GM21825 (cell line): ENCODE measurements at regions not wholly inside any gene's neighbourhood (a gene's known extent, or its start where the extent isn't known, plus 50 kb on each side); places are given as distances from the start of the nearest gene placed in this dataset.
"Not testable (repeated sequence)": the region's sequence is repeated elsewhere in the genome, so short reads cannot be mapped to it uniquely, and the experiment has no call there.

ENCODE experiments used
- ATAC-seq: cut with Tn5 transposase; IDR thresholded peaks from one replicate; pipeline ENCODE4 v1.9.1; 2021; ENCODE audit warnings: mild to moderate bottlenecking, moderate library complexity; ENCODE audit not compliant: unreplicated experiment

DNA sequence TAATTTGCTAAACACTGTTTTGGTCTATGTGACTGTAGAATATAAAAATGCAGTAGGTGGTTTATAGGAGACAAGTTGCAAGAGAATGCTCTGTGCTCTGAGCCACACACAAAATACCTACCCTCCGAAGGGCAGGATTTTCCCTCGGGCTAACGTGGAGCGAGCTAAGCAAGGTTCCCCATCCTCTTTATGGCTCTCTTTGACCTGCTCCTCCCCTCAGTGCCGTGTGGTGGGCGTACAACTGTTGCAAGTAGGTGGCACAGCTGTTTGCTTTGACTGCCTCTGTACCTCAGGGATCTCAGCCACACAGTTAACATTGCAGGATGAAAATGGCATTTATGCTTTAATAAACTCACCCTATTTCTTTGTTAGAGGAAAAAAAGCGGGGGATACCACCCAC lies 339.1 kb downstream of the SATB1 start:
- no peak for ATAC-seq

DNA sequence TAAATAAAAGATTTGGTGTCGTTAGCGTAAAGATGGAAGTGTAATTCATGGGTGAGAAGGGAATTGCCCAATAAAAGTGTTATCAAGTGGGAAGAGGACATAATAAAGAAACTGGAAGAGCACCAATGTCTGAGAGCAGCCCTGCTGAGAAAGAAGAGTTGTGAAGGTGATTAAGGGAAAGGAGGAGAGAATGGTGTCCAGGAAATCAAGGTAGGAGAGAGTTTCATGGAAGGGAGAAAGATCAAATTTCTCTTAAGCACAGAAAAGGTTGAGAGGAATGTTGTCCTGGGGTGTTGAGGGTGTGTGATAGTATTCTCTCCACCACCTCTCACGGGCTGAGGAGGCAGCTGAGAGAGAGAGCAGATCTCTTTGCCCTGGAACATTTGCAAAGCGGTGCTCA lies 339.7 kb downstream of the SATB1 start:
- ATAC-seq: no peak

- not testable (repeated sequence) for ATAC-seq
These were observed 340.8 kb upstream of the TBC1D5 start for GRCh38 chr3:18083273-18083590.

DNA sequence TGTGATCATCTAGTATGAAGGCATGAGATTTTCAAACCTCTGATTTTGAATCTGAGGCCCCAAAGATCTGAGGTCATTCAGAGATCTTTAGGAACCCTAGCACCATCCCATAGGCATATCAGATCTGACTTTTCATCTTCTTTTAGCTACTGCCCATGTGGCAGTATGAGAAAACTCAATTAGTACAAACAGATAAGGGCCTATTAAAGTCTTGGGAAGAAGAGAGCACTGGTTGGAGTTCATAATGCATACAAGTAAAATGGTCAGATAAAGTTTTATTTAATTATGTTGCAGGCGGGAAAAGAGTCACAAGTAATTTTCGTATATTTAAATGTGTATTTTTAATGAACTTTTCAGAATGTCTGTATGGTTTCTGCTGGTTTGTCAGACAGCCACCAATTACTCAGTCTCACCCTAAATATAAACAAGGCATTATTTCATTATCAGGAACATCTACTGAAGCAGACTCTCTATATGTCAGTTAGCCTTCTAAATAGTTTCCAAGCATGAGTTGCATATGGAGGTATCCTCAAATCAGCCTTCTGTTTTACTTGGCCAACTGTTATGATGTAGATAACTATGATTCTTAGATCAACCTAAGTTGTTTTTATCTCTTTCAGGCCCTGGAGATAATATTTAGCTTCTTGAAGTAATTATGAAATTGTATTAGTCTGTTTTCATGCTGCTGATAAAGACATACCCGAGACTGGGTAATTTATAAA lies 340.3 kb upstream of the TBC1D5 start:
- ATAC-seq: no peak

GRCh38 chr3:18080198-18080689 lies 337.8 kb upstream of the TBC1D5 start:
- no peak for ATAC-seq

DNA sequence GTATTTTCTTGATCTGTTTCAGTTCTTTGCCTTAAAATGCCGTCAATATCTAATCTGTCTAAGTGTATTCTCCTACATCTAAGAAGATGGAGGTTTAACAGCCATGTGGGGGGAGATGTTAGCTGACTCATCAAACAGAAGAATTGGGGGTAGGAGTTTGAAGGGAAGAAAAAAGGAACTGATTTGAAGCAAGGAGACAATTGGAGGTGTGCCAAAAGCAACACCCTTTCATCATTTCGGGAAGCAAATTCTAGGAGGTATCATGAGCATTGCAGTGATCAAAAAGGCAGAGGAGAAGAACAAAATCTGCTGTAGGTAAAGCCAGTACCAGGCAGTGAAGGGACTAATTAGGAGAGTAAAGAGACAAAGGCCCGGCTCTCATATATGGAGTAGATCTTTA lies 337.3 kb upstream of the TBC1D5 start:
- no peak for ATAC-seq

GRCh38 chr3:18079062-18079461 lies 336.6 kb upstream of the TBC1D5 start:
- ATAC-seq: no peak

DNA sequence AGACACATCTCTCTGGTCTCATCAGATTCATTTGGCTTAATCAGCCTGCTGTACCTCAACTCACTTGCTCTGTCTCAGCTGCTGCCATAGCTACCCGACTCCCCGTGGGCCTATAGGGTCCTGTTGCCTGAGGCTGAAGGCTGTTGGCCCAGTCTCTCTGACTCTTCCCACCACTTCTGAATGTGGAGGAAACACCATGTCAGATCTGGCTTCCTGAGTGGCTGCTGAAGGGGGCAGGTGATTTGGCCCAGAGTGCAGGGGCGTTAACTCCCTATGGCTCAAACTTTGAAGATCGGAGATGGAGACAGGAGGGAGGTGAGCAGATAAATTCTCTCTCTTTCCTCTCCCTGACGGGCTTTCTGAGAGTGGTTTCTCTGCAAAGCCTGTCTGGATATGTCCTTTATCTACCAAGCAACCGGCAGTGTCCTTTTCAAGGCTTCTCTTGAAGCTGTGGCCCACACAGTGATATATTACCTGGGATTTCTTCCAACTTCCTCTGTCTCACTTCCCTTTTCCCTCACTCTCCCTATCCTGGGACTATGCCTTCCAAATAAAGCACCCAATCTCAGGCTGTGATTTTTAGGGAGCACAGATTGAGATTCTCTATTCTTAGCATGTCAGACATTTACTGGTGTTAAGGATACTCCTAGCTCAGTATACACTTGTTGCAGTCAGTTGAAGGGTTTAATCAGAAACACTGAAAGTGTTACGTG lies 334.9 kb upstream of the TBC1D5 start:
- ATAC-seq: no peak

DNA sequence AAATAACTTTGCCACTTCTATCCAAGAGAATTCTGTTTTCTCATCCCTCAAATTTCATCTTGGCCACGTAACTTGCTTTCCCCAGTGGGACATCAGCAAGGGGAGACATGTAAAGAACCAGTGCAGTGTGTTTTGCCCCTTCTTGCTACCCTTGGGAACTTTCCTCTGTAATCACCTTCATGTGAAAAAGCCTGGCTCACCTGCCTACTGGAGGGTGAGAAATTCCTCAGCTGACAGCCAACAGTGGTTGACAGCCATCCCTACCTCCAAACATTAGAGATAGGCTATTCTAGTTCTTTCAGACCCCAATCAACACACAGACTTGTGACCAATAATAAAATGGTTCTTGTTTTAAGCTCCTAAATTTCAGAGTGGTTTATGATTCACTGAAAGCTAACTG lies 333.9 kb upstream of the TBC1D5 start:
- ATAC-seq: no peak

- no peak for ATAC-seq
These were observed 333.4 kb upstream of the TBC1D5 start for GRCh38 chr3:18075799-18076198.

- ATAC-seq: no peak
These were observed 329.4 kb upstream of the TBC1D5 start for GRCh38 chr3:18071833-18072232.

DNA sequence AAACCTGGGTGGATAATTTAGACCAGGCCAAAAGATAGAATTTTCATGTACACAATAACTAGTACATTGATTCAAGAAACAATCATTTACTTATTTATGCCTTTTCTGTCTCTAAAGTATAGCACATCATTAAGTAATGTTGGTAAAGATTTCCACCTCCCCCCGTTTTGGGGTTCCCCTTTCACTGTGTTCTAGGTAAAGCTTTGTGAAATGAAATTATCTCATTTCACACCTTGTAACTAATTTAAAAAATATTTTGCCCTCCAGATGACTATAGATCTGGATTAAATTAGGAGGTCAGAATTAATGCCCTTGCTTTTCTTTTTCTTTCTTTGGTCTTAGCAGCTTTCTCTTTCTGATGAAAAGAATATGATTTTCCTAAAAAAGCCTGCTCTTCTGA lies 328.5 kb upstream of the TBC1D5 start:
- ATAC-seq: no peak

DNA sequence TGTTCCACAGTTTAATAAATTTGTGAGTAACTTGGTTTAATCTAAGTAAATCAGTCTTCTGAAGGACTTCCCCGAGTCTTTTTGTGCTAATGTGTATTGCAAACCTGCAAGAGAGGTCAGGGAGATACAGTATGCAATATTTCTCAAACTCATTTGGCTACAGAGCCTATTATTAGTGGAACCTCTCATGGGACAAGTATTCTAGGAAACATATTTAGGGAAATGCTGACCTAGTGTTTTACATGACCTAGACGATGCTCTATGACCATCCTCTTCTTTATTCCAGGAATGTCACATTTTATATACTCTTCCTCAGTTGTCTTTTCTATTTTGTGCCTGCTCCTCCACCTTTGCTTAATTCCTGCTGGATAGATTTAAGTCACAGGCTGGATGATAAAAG lies 327.8 kb upstream of the TBC1D5 start:
- ATAC-seq: no peak

DNA sequence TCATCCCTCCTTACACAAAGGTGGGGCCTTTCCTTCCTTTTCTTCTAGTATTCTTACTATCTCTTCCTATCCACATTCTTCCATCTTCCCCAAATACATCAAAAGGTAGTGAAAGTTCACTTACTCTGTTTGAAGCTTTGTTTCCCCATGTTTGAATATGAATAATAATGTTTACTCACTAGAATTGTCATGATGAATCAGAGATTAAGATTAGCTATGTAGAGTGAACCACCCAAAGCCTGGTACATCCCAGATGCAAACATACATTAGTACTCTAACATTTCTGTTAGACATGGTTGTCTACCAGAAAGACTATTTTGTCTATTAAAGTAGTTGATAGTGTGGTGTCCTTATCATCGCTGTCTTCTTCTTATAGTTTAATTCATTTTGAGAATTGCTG lies 327.1 kb upstream of the TBC1D5 start:
- ATAC-seq: no peak

- ATAC-seq: no peak
These were observed 324.6 kb upstream of the TBC1D5 start for GRCh38 chr3:18066899-18067582.

- ATAC-seq: no peak
These were observed 322.2 kb upstream of the TBC1D5 start for GRCh38 chr3:18064586-18064985.

GRCh38 chr3:18062657-18063025 lies 320.2 kb upstream of the TBC1D5 start:
- no peak for ATAC-seq

DNA sequence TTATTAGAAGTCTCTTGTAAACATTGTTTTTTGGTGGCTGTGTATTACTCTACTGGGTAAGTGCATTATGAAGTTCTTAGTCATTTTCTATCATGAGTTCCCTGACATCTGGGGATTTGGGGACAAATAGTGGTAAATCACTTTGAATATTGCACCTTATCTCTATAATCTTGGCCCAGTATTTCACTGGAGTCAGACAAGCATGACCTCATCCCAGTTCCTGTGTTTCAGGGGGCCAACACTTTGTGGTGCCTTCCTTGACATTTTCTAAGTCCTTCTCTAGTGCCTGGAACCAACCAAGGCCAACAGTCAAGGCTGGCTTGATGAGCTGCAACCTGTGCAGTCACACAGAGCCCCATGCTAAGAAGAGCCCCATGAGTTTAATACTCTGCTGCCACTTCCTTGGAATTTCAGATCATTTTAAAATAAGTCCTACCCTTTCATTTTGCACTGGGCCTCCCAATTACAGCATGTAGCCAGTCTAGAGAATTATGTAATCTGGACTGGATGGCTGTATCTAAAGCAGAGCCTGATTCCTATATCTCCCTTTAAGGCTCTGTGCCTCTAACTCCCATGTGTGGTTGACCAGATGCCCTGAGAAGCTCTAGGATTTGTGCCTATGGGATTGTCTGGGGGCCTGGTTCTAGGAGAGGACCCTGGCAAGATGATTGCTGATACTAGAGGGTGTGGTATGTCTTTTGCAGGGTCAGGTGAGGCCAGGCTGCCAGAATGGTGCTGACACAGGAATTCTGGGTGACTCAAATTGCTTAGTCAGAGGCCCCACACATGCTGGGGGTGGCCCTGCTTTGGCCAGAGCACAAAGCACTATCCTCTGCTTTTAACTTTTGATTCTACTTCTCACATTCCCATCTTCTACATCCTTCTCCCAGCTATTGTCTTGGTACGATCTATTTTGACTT lies 319.6 kb upstream of the TBC1D5 start:
- no peak for ATAC-seq

- no peak for ATAC-seq
These were observed 316.2 kb upstream of the TBC1D5 start for GRCh38 chr3:18058666-18059065.

DNA sequence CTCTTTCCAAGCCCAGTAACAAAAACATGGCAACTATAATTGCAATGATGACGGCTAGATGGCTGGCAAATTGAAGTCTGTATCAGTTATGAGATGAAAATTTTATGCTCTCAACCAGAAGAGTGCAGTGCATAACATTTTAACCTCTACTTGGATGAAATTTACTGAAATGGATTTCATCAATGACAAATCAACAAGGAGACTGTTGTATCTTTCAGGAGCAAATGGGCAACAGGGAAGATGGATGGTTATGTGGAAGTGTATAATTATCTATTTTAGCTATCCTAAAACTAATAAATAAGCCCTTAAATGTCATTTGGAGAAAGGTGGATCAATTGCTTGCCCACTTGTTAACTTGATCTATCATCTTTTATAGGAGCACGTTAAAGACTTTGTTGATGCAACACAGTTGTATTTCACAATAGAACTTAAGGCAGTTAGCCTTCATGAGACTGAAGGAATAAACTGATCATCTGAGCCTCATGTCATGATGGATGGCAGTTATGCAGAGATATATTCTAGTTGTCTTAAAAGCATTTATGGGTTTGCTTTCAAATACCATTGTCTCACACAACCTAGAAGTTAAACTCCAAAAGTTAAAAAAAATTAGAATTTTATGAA lies 315.1 kb upstream of the TBC1D5 start:
- ATAC-seq: no peak

DNA sequence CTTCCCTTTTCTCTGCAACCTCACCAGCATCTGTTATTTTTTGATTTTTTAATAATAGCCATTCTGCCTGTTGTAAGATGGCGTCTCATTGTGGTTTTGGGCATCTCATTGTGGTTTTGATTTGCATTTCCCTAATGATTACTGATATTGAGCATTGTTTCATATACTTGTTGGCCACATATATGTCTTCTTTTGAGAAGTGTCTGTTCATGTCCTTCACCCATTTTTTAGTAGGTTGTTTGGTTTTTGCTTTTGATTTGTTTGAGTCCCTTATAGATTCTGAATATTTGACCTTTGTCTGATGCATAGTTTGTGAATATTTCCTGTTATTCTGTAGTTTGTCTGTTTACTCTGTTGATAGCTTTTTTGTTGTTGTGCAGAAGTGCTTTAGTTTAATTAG lies 312.2 kb upstream of the TBC1D5 start:
- no peak for ATAC-seq
